PC-9 (cell line): ENCODE measurements at regions not wholly inside any gene's neighbourhood (a gene's known extent, or its start where the extent isn't known, plus 50 kb on each side); places are given as distances from the start of the nearest gene placed in this dataset.

ENCODE experiments used
- BruUV-seq: library from RNA; stranded (reverse); fragments of 400-500 nt; replicated peaks from 2 replicates; lab custom pipeline; 2021; lab: Mats Ljungman, UMichigan
- CTCF ChIA-PET: fragments of 300-600 bp; sonication (Branson Sonifier 250); formaldehyde crosslinking; loops from one replicate; lab custom pipeline; 2022; ENCODE audit warnings: antibody characterized with exemption; lab: Charles Lee
- POLR2A ChIA-PET: fragments of 300-600 bp; sonication (Branson Sonifier 250); formaldehyde crosslinking; loops from one replicate; lab custom pipeline; 2022; ENCODE audit warnings: antibody characterized with exemption; ENCODE audit not compliant: unreplicated experiment; lab: Charles Lee
- DNase-seq, 2 experiments: peaks; one replicate each; pipeline versions ENCODE4 v3.0.0 to v3.0.0-alpha.2; 2015 to 2022; ENCODE audit warnings: mixed read lengths in 1 of 2
- H2AFZ ChIP-seq: fragments of 200-600 bp; sonication (generic); 2 replicates; pipeline ENCODE4 v1.8.1; 2017; ENCODE audit warnings: antibody characterized with exemption
- H3F3A ChIP-seq: fragments of 200-600 bp; sonication (generic); 2 replicates; pipeline ENCODE4 v1.8.1; 2017; ENCODE audit warnings: antibody characterized with exemption, mild to moderate bottlenecking, low read depth; ENCODE audit not compliant: insufficient read depth
- H3K27ac ChIP-seq: fragments of 200-600 bp; sonication (generic); 2 replicates; pipeline ENCODE4 v1.6.1; 2016; ENCODE audit warnings: mixed run types
- H3K27me3 ChIP-seq: fragments of 200-600 bp; sonication (generic); 2 replicates; pipeline ENCODE4 v1.6.1; 2016; ENCODE audit warnings: low read depth, mixed run types; ENCODE audit not compliant: insufficient read depth
- H3K36me3 ChIP-seq: fragments of 200-600 bp; sonication (generic); 2 replicates; pipeline ENCODE4 v1.6.1; 2016; ENCODE audit warnings: low read depth, mixed run types
- H3K4me1 ChIP-seq: fragments of 200-600 bp; sonication (generic); replicated peaks from 2 replicates; pipeline ENCODE4 v1.6.1; 2016; ENCODE audit warnings: mixed run types; ENCODE audit not compliant: insufficient read depth
- H3K4me2 ChIP-seq: fragments of 200-600 bp; sonication (generic); 2 replicates; pipeline ENCODE4 v1.6.1; 2017; ENCODE audit warnings: mixed run types
- H3K4me3 ChIP-seq: fragments of 200-600 bp; sonication (generic); 2 replicates; pipeline ENCODE4 v1.6.1; 2016; ENCODE audit warnings: mixed run types
- H3K79me2 ChIP-seq: fragments of 200-600 bp; sonication (generic); 2 replicates; pipeline ENCODE4 v1.6.1; 2017; ENCODE audit warnings: low read depth, mixed run types
- H3K9me2 ChIP-seq: fragments of 200-600 bp; sonication (generic); 2 replicates; pipeline ENCODE4 v1.8.1; 2017; ENCODE audit warnings: mild to moderate bottlenecking; ENCODE audit not compliant: insufficient read depth
- H3K9me3 ChIP-seq: fragments of 200-600 bp; sonication (generic); 2 replicates; pipeline ENCODE4 v1.8.1; 2016; ENCODE audit warnings: low read depth; ENCODE audit not compliant: insufficient read depth
- H4K20me1 ChIP-seq: fragments of 200-600 bp; sonication (generic); 2 replicates; pipeline ENCODE4 v1.8.1; 2017; ENCODE audit not compliant: insufficient read depth
- EZH2 ChIP-seq: fragments of 200-600 bp; sonication (generic); IDR thresholded peaks from 2 replicates; pipeline ENCODE4 v1.8.0; 2017; ENCODE audit warnings: antibody characterized with exemption, low read depth
- intact Hi-C: fragments of 100-400 bp; cut with micrococcal nuclease; formaldehyde crosslinking; loops from one replicate; pipeline ENCODE4 v1.10.0; 2022; ENCODE audit not compliant: unreplicated experiment
- TF ChIP-seq, protein P1 (sequence below): fragments of 200-600 bp; sonication (generic); conservative IDR thresholded peaks from 2 replicates; pipeline ENCODE4 v1.6.1; 2017; ENCODE audit warnings: mixed run types, antibody characterized with exemption, mild to moderate bottlenecking, moderate library complexity

DNA sequence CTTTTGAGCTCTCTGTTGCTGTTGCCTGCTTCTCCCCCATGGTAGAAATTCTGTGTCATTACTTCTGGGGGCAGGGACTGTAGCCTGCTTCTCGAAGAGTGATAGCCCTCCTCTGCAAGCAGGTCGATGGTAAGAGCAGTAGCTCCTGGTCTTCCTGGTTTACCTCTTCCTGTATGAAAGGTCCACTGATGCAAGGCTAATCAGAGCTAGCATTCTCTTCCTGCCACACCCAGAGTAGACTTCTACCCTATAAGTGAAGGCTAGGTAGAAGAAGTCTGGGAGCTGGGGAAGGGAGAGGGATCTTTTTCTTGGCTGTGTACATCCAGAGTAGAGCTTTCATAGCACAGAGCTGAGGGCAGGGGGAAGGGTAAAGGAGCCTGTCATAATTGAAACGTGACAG, 357.0 kb downstream of the SQOR start:
- Histone ChIP-seq H3K4me1 (no peaks in the 10 kb centered on the region), H2AFZ (no peak overlapping the region), H3K4me3 (no peak overlapping the region), H3K9me3 (no peaks in the 10 kb centered on the region), H3K79me2 (no peaks in the 10 kb centered on the region), H3K27me3 (no peaks in the 10 kb centered on the region), H3K27ac (no peak overlapping the region), H3K9me2 (no peaks in the 10 kb centered on the region), H3K4me2 (no peak overlapping the region), H4K20me1 (no peaks in the 10 kb centered on the region), H3F3A (no peaks in the 10 kb centered on the region), H3K36me3 (no peaks in the 10 kb centered on the region)
- no TSS peak for BruUV-seq
- ChIA-PET CTCF (interaction anchor here (0.6 kb wide), 1 partner anchor 788 kb away, joined by 3 read pairs; no protein-coding TSS in a partner anchor), POLR2A (no interaction called here)
- TF ChIP-seq, protein P1, sequence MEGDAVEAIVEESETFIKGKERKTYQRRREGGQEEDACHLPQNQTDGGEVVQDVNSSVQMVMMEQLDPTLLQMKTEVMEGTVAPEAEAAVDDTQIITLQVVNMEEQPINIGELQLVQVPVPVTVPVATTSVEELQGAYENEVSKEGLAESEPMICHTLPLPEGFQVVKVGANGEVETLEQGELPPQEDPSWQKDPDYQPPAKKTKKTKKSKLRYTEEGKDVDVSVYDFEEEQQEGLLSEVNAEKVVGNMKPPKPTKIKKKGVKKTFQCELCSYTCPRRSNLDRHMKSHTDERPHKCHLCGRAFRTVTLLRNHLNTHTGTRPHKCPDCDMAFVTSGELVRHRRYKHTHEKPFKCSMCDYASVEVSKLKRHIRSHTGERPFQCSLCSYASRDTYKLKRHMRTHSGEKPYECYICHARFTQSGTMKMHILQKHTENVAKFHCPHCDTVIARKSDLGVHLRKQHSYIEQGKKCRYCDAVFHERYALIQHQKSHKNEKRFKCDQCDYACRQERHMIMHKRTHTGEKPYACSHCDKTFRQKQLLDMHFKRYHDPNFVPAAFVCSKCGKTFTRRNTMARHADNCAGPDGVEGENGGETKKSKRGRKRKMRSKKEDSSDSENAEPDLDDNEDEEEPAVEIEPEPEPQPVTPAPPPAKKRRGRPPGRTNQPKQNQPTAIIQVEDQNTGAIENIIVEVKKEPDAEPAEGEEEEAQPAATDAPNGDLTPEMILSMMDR: no peak
- no peak for TF ChIP-seq EZH2
- no peak for DNase-seq
- intact Hi-C loops: no loop called here

DNA sequence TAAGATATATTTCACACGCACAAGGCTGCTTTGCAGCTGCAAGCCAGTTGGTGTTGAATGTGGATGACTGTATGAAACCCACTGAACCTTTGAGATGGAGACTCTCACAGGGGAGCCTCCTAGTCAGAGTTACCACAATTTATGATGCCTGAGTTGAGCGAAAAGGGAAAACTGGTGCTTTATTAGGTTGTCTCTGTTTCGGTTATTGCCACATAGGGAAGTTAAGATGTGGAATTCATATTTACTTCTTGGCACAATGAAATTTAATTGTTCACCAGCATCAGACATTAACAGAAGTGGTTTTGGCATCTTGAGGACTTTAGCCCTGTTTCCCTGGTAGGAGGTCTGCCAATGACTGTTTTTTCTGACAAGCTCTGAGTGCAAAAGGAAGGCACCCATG, 358.2 kb downstream of the SQOR start:
- intact Hi-C loops: no loop called here
- DNase-seq: no peak
- Histone ChIP-seq H3K4me3 (no peak overlapping the region), H3K36me3 (no peaks in the 10 kb centered on the region), H3K27me3 (no peaks in the 10 kb centered on the region), H3K4me2 (no peak overlapping the region), H3K9me2 (no peaks in the 10 kb centered on the region), H3F3A (no peaks in the 10 kb centered on the region), H2AFZ (no peak overlapping the region), H3K79me2 (no peaks in the 10 kb centered on the region), H3K4me1 (no peaks in the 10 kb centered on the region), H3K27ac (no peak overlapping the region), H4K20me1 (no peaks in the 10 kb centered on the region), H3K9me3 (no peaks in the 10 kb centered on the region)
- ChIA-PET POLR2A (no interaction called here), CTCF (no interaction called here)
- BruUV-seq: no TSS peak
- TF ChIP-seq, protein P1: no peak
- no peak for TF ChIP-seq EZH2

DNA sequence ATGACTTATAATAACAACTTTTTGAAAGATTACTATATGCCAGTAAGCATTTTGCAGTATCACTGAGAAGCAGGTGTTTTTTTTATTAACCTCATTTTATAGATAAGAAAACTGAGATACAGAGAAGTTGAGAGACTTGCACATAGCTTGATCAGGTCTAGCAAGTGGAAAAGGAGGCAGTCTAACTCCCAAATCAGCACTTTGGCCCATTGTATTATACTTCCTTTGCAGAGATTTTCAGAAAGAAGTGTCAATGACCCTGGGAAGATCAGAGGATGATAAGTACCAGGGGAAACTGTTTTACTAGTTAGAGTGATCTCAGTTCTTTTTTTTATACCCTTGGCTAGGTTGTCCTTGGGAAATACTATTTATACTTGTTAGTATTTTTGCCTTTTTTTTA, 358.7 kb downstream of the SQOR start:
- no peaks in the 10 kb centered on the region for H3K27me3 ChIP-seq
- no peak overlapping the region for H2AFZ ChIP-seq
- no peak overlapping the region for H3K4me3 ChIP-seq
- TF ChIP-seq, protein P1: no peak
- TF ChIP-seq EZH2: no peak
- ChIA-PET CTCF (no interaction called here), POLR2A (no interaction called here)
- H3K36me3 ChIP-seq: no peaks in the 10 kb centered on the region
- H3K9me3 ChIP-seq: no peaks in the 10 kb centered on the region
- BruUV-seq: no TSS peak
- H3K4me1 ChIP-seq: no peaks in the 10 kb centered on the region
- no peaks in the 10 kb centered on the region for H4K20me1 ChIP-seq
- H3K4me2 ChIP-seq: no peak overlapping the region
- no peaks in the 10 kb centered on the region for H3K9me2 ChIP-seq
- H3F3A ChIP-seq: no peaks in the 10 kb centered on the region
- no peak for DNase-seq
- intact Hi-C loops: no loop called here
- H3K27ac ChIP-seq: no peak overlapping the region
- no peaks in the 10 kb centered on the region for H3K79me2 ChIP-seq
